ENCODE measurements at regions not wholly inside any gene's neighbourhood (a gene's known extent, or its start where the extent isn't known, plus 50 kb on each side); places are given as distances from the start of the nearest gene placed in this dataset.

DNA sequence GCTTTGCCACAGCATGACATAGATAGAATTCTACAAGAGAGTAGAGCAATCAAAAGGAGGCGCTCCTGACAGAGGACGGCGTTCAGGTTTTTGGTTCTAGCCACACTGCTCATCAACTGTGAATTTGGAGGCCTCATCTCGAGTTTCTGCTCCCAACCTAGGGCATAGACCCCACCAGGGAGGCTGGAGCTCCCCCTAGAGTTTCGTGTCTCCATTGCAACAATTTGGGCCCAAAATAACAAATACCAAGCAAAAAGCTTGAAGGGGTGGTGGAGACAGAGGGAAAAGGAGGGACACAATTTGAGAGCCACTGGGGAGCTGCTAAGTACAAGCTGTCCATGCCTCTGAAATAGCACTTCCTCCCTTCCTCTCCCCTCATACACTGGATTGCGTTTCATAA is 297.0 kb downstream of the GPATCH2 start:
- Mint-ChIP-seq H3K4me3 (ENCODE audit: unreplicated experiment) (no peak overlapping the region), H3K27me3 (ENCODE audit: low read depth, unreplicated experiment) (no peaks in the 10 kb centered on the region), H3K36me3 (ENCODE audit: low read depth, unreplicated experiment) (no peaks in the 10 kb centered on the region), H3K27ac (ENCODE audit: unreplicated experiment) (no peak overlapping the region), H3K4me1 (ENCODE audit: low read depth, unreplicated experiment) (peaks cover 9% of the 10 kb centered on the region), H3K9me3 (ENCODE audit: unreplicated experiment) (peaks cover 10% of the 10 kb centered on the region)
- H3K27ac ChIP-seq (ENCODE audit: low read depth, low read length), result no peak overlapping the region
- H3K36me3 ChIP-seq (ENCODE audit: insufficient read depth, low read length), result no peaks in the 10 kb centered on the region
- H4K20me1 ChIP-seq (ENCODE audit: insufficient read depth, low read length), result no peaks in the 10 kb centered on the region
- no peak overlapping the region for H3K4me3 ChIP-seq (ENCODE audit: insufficient read depth, low read depth, low read length)
- no peak for FAIRE-seq
- H3K9ac ChIP-seq (ENCODE audit: low read length), result no peak overlapping the region
- no peak overlapping the region for H3K4me2 ChIP-seq (ENCODE audit: low read length)
- H3K79me2 ChIP-seq (ENCODE audit: insufficient read depth, low read length), result no peaks in the 10 kb centered on the region
- no peaks in the 10 kb centered on the region for H3K27me3 ChIP-seq (ENCODE audit: insufficient read depth, low read length)
- H3K4me1 ChIP-seq (ENCODE audit: insufficient read depth, low read length), result no peaks in the 10 kb centered on the region
- no peak for DNase-seq (ENCODE audit: low read depth)
- H3K9me3 ChIP-seq (ENCODE audit: insufficient read depth, low read depth, low read length), result no peaks in the 10 kb centered on the region
- H2AFZ ChIP-seq (ENCODE audit: low read depth, low read length), result no peak overlapping the region
- TF ChIP-seq, protein P1, sequence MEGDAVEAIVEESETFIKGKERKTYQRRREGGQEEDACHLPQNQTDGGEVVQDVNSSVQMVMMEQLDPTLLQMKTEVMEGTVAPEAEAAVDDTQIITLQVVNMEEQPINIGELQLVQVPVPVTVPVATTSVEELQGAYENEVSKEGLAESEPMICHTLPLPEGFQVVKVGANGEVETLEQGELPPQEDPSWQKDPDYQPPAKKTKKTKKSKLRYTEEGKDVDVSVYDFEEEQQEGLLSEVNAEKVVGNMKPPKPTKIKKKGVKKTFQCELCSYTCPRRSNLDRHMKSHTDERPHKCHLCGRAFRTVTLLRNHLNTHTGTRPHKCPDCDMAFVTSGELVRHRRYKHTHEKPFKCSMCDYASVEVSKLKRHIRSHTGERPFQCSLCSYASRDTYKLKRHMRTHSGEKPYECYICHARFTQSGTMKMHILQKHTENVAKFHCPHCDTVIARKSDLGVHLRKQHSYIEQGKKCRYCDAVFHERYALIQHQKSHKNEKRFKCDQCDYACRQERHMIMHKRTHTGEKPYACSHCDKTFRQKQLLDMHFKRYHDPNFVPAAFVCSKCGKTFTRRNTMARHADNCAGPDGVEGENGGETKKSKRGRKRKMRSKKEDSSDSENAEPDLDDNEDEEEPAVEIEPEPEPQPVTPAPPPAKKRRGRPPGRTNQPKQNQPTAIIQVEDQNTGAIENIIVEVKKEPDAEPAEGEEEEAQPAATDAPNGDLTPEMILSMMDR (IDR thresholded peaks at IDR 0.05; ENCODE audit: insufficient read depth, low read depth, low read length), result peak; percentile 38
- no peak for TF ChIP-seq EZH2 (IDR thresholded peaks at IDR 0.05; ENCODE audit: insufficient read depth, low read length)

DNA sequence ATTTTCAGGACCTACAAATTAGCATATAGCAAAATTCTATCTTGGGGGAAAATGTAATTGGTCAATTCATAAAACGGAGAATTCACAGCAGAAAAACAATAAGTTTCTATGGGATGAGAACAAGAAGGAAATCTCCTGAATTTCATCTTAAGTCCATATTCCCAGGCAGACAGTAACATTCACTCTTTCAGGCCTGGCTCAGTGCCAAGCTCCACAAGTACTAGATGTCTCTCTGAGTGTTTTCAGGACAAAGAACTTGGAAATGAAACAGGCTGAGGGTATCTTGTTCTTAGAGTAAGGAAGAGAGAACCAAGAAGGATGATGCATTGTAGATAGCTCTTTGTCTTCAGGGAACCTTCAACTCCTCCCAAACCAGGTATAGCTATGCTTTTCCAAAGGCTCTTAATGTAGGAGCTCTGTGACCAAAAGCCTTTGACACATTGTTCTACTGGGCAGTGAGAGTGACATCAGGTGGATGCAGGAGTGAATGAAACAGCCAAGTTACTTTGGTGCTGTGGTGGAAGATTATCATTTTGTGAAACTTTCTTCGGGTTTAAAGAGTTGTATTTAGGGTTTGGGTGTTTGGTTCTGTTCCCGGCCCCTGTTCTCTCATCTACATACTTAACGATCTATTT is 298.3 kb downstream of the GPATCH2 start:
- Mint-ChIP-seq H3K4me1 (ENCODE audit: low read depth, unreplicated experiment) (peaks cover 9% of the 10 kb centered on the region), H3K27ac (ENCODE audit: unreplicated experiment) (no peak overlapping the region), H3K4me3 (ENCODE audit: unreplicated experiment) (no peak overlapping the region), H3K9me3 (ENCODE audit: unreplicated experiment) (peaks cover 12% of the 10 kb centered on the region), H3K36me3 (ENCODE audit: low read depth, unreplicated experiment) (no peaks in the 10 kb centered on the region), H3K27me3 (ENCODE audit: low read depth, unreplicated experiment) (no peaks in the 10 kb centered on the region)
- H3K27ac ChIP-seq (ENCODE audit: low read depth, low read length), result no peak overlapping the region
- no peaks in the 10 kb centered on the region for H4K20me1 ChIP-seq (ENCODE audit: insufficient read depth, low read length)
- H3K9me3 ChIP-seq (ENCODE audit: insufficient read depth, low read depth, low read length), result no peaks in the 10 kb centered on the region
- no peaks in the 10 kb centered on the region for H3K27me3 ChIP-seq (ENCODE audit: insufficient read depth, low read length)
- no peak overlapping the region for H2AFZ ChIP-seq (ENCODE audit: low read depth, low read length)
- H3K79me2 ChIP-seq (ENCODE audit: insufficient read depth, low read length), result no peaks in the 10 kb centered on the region
- H3K4me1 ChIP-seq (ENCODE audit: insufficient read depth, low read length), result no peaks in the 10 kb centered on the region
- FAIRE-seq (no peak), DNase-seq (ENCODE audit: low read depth) (no peak)
- TF ChIP-seq, protein P1 (IDR thresholded peaks at IDR 0.05; ENCODE audit: insufficient read depth, low read depth, low read length), result no peak
- TF ChIP-seq EZH2 (IDR thresholded peaks at IDR 0.05; ENCODE audit: insufficient read depth, low read length), result no peak
- H3K36me3 ChIP-seq (ENCODE audit: insufficient read depth, low read length), result no peaks in the 10 kb centered on the region
- no peak overlapping the region for H3K9ac ChIP-seq (ENCODE audit: low read length)
- no peak overlapping the region for H3K4me2 ChIP-seq (ENCODE audit: low read length)
- no peak overlapping the region for H3K4me3 ChIP-seq (ENCODE audit: insufficient read depth, low read depth, low read length)

DNA sequence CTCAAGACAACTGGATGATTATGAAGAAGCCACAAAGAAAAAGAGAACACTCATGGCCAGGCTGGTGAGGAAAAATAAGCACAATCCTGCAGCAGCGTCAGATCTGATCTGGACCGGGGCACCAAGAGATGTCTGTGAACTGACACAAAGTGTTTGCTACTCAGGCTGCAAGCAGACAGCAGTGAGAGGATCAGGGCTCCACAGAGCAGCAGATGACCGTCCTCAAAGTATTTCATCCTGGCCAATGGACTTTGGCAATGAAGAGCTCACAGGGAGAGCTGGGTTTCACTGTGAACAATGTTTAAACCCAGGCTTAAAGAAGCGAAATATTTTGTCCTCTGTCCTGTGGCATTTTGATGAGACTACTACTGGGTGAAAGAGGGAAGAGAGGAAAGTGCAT is 299.2 kb downstream of the GPATCH2 start:
- H3K9me3 Mint-ChIP-seq (ENCODE audit: unreplicated experiment), result peaks cover 12% of the 10 kb centered on the region
- H3K9me3 ChIP-seq (ENCODE audit: insufficient read depth, low read depth, low read length), result no peaks in the 10 kb centered on the region

More for the DNA sequence above, 299.2 kb downstream of the GPATCH2 start:
- H4K20me1 ChIP-seq (ENCODE audit: insufficient read depth, low read length), result no peaks in the 10 kb centered on the region
- Mint-ChIP-seq H3K4me1 (ENCODE audit: low read depth, unreplicated experiment) (peaks cover 9% of the 10 kb centered on the region), H3K27me3 (ENCODE audit: low read depth, unreplicated experiment) (no peaks in the 10 kb centered on the region), H3K36me3 (ENCODE audit: low read depth, unreplicated experiment) (no peaks in the 10 kb centered on the region), H3K27ac (ENCODE audit: unreplicated experiment) (no peak overlapping the region), H3K4me3 (ENCODE audit: unreplicated experiment) (no peak overlapping the region)
- H3K36me3 ChIP-seq (ENCODE audit: insufficient read depth, low read length), result no peaks in the 10 kb centered on the region
- no peaks in the 10 kb centered on the region for H3K79me2 ChIP-seq (ENCODE audit: insufficient read depth, low read length)
- DNase-seq (ENCODE audit: low read depth) (no peak), FAIRE-seq (no peak)
- no peak overlapping the region for H3K9ac ChIP-seq (ENCODE audit: low read length)
- no peak overlapping the region for H3K27ac ChIP-seq (ENCODE audit: low read depth, low read length)
- no peaks in the 10 kb centered on the region for H3K27me3 ChIP-seq (ENCODE audit: insufficient read depth, low read length)
- no peaks in the 10 kb centered on the region for H3K4me1 ChIP-seq (ENCODE audit: insufficient read depth, low read length)
- no peak for TF ChIP-seq EZH2 (IDR thresholded peaks at IDR 0.05; ENCODE audit: insufficient read depth, low read length)
- TF ChIP-seq, protein P1 (IDR thresholded peaks at IDR 0.05; ENCODE audit: insufficient read depth, low read depth, low read length), result no peak
- H2AFZ ChIP-seq (ENCODE audit: low read depth, low read length), result no peak overlapping the region
- H3K4me2 ChIP-seq (ENCODE audit: low read length), result no peak overlapping the region
- H3K4me3 ChIP-seq (ENCODE audit: insufficient read depth, low read depth, low read length), result no peak overlapping the region
